ENCODE measurements at regions not wholly inside any gene's neighbourhood (a gene's known extent, or its start where the extent isn't known, plus 50 kb on each side); places are given as distances from the start of the nearest gene placed in this dataset.
"Not testable (repeated sequence)": the region's sequence is repeated elsewhere in the genome, so short reads cannot be mapped to it uniquely, and the experiment has no call there.

DNA sequence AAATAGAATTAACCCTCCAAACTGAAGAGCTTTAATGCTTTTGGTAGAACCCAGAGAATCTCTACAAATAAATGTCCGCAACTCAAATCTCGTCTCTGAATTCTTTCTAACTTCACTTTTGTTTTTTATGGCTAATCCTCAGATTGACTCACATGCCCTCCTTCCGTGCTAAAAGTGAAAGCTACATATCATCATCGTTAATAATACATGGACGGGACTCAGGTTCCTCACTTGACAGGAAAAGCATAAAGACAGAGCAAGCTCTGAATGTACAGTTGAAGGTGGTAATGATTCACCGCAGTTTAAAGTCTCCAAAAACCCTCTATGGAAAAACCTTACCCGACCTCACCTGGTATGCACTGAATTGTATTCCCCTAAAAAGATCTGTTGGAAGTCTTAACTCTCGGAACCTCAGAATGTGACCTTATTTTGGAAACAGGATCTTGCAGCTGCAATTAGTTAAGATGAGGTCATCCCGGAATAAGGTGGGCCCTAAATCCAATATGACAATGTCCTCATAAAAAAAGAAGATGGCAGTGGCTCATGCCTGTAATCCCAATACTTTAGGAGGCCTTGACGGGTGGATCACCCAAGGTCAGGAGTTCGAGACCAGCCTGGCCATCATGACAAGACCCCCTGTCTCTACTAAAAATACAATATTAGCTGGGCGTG, 147.4 kb upstream of the FOXN3 start:
- DNase-seq: no peak

DNA sequence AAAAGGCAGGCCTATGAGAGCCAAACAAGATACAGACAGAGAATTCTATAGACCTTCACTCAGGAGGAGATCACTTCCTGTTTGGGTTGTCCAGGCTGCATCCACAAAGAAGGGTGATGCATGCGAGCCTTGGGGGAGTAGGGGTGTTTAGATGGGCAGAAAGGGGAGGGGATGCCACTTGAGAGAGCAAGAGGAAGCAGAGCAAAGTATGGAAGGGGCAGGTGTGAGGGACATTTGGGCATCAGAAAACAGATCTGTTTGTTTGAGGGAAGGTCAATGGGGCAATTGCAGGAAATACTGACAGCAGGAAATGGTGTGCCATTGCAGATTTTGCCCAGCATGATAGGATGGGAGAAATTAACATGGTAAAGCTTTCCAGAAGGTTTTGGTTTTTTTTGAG, 146.4 kb upstream of the FOXN3 start:
- no peak for DNase-seq

DNA sequence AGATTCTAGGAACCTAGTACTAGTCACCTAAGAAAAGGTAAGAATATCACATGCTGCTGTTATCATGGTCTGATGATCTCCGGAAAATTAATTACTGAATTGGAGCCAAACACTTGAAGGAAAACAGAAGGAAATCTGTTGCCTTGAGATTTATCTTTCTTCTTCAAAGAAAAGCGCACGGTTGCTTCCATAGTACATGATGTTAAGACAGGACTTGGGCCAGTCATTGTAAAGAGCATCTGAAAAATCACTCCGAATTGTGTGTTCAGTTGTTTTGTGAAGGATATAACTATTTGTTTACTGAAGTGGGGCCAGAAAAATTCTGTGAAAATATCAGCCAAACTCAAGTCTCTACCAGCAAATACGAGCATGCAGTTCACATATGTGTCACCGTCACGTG, 134.9 kb upstream of the FOXN3 start:
- DNase-seq: no peak

DNA sequence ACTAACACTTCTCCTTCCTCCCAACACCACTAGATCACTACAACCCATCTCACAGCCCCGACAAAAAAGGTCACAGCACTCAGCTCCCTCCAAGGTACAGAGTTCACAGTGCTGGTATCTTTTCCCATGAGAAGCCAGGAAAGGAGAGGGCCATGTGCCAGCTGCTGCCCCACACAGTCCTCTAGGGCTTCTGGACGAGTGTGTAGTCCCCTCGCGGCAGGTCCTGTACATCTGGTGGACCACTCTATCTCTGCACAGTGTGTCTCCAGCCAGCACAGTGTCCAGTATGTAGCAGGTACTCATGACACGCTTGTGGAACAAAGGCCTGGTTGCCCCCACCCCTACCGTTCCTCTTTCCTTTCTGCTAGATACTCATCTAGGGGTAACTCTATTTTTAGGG, 134.4 kb upstream of the FOXN3 start:
- DNase-seq: no peak

DNA sequence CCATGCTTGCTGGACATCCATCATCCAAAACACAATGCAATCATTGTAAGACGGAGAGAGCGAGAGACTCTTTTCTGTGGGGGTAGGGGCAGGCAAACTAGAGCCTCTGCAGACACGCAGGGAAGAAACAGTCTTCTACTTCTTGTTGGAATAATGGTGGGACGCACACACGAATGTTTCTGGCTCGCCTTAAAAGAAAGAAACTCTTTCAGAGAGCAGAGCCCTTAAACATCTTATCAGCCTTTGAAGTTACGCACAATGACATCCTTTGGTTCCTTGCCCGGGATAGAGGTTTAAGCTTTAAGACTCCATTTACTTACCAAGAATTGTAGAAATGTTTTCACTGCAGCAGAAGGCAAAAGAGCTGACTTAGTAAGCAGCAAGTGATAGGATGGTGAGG, 133.8 kb upstream of the FOXN3 start:
- DNase-seq: no peak

DNA sequence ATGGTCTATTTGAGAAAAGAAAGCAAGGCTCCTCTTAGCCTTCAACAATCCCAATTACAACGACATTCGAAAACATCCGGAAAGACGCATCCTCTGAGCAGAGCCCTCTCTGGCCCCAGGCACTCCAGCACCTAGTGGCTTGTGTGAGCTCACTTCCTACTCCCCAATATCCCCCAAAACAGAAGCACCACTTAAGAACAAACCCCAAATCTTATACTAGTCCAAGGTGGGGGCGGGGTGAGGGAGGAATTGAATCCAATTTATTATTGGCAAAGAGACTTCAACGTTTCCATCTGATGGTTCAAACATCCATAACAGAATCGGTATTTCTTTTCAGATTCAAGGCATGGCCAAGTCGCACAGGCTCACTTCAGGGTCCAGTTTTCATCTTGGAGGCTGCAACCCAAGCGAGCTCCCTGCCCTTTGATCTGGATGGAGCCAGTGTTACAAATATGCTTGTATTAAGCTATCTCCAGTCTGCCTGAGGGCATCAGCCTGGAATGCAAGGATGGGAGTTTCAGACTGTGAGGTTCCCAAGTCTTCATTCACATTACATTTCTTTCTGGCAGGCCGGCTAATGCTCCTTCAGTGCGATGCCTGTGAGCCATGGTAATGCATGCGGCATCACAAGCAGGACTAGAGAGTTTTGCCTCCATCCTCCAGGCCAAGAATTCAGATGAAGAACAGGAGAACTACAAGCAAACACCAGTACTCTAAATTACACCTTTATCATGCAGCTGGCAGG, 132.5 kb upstream of the FOXN3 start:
- no peak for DNase-seq

DNA sequence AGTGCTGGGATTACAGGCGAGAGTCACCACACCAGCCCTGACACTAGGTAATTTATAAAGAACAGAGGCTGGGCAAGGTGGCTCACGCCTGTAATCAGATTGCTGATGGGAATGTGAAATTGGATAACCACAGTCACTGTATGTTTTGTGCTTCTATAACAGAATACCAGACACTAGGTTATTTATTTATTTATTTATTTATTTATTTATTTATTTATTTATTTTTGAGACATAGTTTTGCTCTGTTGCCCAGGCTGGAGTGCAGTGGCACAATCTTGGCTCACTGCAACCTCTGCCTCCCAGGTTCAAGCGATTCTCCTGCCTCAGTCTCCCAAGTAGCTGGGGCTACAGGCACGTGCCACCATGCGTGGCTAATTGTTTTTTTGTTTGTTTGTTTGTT, 130.0 kb upstream of the FOXN3 start:
- DNase-seq: not testable (repeated sequence)

DNA sequence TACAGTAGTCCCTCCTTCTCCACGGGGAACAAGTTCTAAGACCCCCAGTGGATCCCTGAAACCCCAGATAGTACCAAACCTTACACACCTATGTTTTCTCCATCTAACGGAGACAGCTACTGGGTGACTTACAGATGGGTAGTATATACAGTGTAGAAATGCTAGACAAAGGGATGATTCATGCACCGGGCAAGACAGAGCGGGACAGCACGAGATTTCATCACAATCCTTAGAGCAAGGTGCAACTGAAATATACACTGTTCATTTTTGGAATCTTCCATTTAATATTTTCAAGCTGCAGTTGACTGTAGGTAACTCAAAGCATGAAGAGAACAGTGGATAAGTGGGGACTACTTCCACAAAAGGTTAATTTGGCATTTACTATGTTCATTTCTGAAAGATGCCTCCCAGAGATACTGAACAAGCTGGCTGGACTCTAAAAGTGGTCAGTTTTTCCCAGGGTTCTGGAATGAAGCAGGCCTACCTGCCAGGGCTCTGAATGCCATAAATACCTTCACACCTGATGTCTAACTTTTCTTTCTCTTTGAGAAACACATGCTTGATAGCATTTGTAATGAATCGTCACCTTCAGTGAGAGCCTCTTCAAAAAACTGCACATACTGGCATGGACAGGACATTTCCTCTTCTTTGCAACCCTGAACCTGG, 127.7 kb upstream of the FOXN3 start:
- no peak for DNase-seq

DNA sequence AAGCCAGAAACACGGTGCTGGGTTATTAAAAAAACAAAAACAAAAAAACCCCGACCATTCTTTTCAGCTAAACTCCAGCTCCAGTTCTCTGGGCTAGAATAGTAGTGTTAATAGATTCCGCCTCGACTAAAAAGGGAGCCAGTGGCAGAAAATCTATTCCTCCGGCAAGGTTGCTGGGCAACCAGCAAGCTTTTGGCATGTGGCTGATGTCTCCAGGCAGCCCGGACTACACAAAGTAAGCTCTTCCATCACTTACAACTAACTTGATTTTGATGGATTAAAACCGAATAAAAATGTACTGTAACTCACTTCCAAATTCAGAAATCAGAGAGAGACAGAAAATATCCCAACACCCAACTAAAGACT, 126.4 kb upstream of the FOXN3 start:
- DNase-seq: no peak

DNA sequence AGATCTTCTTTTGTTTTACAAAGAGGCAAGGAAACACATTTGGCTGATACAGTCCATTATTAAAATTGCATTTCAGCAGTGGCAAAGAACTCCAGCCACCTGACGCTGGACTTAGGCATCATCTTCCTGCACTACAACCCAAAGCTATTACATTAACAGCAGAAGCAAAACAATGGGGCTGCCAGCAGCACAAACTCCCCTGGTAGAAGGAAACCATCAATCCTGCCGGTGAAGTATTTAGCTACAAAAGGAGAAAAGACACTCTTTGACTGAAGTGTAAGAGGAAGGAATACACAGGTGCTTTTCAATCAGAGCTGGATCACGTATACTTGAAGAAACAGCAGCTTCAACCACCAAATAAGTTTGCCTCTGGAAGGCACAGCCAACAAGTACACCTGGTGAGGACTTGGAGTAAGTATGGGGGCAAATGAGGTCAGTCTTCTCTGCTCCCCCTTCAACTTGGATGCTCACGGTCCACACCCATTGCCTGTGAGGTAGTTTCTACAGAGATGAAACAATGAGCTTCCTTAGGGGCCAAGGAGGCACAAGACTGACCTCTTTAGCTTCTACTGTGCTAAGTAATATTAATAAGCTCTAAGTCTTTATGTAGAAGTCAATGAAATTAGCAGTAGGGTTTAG, 125.9 kb upstream of the FOXN3 start:
- DNase-seq: no peak

DNA sequence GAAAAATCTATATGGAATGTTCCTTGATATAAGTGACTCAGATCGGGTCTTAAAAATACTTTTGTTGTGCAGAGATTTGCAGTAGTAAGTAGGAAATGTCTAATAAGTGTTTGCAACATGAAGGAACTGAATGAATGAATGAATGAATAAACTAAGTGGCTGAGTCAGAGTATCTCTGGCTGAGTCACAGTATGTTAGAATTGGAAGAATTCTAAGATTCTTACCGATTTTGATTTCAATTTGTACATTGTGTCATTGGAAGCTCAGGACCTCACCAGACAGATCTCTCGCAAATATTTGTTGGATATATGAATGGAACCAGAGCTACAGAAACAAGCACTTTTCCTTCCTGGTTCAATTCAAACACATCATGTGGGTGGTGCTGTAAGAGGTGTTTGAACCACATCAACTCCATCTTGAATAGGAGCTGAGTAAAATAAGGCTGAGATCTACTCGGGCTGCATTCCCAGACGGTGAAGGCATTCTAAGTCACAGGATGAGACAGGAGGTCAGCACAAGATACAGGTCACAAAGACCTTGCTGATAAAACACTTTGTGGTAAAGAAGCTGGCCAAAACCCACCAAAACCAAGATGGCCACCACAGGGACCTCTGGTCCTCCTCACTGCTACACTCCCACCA, 123.9 kb upstream of the FOXN3 start:
- DNase-seq: no peak

DNA sequence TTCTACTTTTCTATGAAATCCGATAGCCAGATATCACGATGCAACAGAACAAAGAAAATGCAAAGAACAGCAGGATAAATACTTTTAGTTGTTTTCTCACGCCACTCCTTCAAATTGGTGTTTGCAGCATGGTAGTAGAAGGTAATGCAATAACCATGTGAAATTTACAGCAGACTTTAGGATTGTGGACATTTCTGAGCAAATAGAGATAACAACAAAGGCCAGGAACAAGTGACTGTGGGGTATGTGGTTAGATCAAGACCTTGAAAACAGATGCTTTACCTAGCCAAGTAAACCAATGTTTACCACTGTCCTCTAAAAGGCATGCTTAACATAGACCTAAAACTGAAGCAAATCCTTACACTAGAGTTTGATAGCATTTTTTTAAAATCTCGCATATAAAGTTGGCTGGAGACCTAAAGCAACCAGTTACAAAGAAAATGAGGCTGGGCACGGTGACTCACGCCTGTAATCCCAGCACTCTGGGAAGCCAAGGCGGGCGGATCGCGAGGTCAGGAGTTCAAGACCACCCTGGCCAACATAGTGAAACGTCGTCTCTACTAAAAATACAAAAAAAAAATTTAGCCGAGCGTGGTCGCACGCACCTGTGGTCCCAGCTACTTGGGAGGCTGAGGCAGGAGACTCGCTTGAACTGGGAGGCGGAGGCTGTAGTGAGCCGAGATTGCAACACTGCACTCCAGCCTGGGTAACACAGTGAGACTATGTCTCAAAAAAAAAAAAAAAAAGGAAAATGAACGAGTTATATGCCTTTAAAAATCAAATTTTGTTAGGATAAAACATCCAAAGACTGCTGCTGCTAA, 123.2 kb upstream of the FOXN3 start:
- no peak for DNase-seq

DNA sequence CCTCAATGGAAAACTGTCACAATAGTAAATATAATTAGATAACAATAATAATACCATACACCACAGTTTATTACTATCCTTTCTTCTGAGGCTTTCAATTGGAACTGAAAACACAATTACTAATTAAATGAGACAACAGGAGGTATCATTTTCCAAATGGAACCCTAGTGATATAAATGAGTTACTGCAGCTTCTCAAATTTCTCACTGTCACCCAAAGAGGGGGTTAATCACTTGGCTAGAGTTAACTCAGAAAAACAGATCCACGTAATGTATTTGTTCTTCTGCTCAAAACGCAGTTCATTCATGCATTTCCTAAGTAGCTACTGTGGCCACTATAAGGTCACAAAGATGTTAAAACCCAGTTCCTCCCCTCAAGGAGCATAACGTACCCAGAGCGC, 120.9 kb upstream of the FOXN3 start:
- DNase-seq: no peak

DNA sequence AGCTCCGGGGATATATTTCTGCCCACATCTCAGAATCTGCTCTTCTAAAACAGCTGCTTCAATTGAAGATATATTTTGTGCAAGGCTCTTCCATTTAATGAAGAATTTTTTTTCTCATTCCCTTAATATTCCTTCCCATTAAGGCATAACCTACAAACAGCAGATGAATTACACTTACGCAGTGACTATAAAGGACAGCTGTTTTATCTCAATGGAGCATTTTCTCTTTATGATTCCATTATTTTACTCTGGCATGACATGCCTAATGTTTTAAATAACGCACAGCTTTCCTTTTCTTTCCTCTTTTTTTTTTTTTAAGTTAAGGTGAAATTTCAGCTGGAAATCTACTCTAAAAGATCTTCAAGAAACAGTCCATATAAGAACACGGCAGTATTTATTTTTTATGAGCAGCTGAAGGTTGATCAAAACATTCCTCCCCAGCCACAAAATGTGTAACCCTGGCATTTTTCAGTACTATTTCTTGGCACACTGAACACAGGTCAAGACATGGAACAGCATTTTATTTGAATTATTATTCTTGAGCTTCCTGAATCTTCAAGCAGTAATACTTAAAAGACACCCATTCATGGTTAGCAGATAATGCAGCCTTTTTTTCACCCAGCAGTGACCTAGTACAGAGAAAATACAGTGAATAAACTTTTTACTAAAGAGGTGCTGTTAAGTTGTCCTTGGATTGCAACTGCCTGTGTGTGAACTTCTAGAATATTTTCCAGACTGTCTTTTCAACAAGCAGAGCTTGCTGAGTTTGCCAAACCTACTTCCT, 118.1 kb upstream of the FOXN3 start:
- DNase-seq: no peak

DNA sequence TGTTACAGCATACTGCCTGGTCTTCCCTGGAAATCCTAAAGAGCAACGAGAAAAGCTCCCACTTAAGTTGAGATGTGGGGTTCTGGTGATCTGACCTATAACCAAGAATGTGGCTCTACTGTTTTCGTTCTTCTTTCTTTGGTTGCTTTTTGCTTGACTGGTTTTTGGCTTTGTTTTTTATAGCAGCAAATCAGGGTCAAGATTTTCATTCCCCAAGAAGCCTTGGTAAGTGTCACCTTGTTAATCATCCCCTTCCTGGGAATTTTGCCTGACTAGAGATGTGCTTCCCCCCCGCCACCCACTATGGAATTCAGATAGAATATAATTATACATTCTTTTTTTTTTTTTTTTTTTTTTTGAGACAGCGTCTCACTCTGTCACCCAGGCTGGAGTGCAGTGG, 116.7 kb upstream of the FOXN3 start:
- no peak for DNase-seq

DNA sequence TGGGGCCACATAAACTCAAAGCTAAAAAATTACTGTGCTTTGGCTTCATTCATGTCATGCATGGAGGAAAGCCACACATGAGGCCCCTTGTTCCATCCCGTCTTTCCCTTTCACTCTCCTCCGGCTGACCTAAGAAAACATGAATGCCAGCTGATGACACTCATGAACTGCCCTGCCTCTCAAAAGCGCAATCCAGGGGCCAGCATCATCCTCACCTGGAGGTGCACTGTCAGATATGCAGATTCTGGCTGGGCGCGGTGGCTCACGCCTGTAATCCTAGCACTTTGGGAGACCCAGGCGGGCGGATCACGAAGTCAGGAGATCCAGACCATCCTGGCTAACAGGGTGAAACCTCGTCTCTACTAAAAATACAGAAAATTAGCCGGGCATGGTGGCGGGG, 116.1 kb upstream of the FOXN3 start:
- DNase-seq: no peak

DNA sequence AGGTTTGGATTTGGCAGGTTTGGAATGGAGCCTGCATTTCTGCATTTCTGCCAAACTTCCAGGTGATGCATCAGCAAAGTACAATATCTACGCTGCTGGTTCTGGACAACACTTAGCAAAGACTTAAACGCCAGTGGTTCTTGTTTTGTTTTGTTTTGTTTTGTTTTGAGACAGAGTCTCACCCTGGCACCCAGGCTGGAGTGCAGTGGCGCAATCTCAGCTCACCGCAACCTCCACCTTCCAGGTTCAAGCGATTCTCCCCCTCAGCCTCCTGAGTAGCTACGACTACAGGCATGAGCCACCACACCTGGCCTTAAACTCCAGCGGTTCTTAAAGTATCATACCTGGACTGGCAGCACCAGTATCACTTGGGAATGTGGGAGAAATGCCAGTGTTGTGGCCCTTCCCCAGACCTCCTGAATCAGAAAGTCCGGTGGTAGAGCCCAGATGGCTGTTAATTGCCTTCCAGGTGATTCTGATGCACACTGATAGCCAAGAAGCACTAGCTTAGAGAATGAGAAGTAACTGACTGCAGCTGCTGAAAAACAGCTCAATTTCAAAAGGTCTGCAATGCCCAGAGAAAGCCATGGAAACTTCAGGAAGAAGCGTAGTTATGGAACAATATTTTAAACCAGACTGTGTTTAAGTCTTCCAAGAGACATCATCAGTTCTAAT, 114.8 kb upstream of the FOXN3 start:
- no peak for DNase-seq

DNA sequence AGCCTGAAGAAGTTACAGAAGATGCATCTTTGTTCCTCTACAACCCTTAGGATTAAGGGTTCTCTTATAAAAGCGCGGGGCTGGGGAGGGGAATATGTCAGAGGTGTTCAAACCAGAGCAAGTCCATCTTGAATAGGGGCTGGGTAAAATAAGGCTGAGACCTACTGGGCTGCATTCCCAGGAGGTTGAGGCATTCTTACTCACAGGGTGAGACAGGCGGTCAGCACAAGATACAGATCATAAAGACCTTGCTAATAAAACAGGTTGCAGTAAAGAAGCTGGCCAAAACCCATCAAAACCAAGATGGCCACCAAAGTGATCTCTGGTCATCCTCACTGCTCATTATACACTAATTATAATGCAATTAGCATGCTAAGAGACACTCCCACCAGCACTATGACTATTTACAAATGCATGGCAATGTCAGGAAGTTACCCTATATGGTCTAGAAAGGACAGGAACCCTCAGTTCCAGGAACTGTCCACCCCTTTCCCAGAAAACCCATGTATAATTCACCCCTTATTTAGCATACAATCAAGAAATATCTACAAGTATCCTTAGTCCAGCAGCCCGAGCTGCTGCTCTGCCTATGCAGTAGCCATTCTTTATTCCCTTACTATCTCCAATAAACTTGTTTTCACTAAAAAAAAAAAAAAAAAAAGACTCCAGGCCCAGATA, 108.1 kb upstream of the FOXN3 start:
- DNase-seq: no peak

DNA sequence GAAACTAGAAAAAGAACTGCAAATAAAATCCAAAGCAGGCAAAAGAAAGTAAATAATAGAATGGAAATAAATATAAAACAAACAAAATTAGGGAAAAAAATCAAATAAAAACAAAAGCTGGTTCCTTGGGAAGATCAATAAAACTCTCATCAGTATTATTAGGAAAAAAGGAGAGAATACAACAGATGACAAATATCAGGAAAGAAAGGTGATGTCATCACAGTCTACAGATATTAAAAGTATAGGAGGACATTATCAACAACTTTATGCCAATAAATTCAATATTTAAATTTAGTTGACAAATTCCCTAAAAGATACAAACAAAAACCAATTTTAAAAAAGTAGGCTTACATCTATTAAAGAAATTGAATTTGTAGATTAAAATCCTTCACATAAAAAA, 107.4 kb upstream of the FOXN3 start:
- DNase-seq: no peak

DNA sequence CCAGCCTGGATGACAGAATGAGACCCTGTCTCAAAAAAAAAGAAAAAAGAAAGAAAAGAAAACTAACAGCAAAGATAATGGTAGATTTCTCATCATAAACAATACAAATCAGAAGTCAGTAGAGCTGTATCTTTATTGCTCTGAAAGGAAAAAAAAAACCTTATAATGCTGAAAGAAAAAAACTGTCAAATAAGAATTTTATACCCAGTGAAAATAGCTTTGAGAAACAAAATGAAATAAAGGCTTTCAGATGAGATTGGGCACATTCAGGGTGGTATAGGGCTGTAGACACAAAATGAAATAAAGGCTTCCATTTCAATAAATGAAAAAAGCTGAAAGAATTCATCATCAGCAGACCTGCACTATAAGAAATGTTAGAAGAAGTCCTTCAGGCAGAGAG, 105.0 kb upstream of the FOXN3 start:
- no peak for DNase-seq

DNA sequence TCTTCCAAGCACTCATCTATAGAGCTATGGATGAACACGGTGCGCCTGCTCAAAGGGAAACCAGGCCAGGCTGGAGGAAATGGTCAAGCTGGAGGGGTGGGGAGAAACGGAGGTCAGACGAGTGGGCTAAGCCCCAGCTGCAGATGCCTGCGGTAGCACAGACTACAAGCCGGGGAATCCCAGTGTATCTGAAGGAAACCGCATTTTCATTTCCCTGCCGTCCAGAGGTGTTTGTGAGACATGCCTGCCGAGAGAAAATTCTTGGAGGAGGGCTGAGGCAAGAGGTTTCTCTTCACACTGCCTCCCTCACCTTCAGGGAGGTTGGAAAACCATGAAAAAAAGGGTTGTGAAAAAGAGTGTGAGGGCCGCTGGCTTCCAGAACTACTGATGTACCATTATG, 102.0 kb upstream of the FOXN3 start:
- DNase-seq: no peak

Data from NCI-H524 treated with DMSO at 0.1 percent for 48 hours (cell line).